GM06990 (cell line): ENCODE measurements at regions not wholly inside any gene's neighbourhood (a gene's known extent, or its start where the extent isn't known, plus 50 kb on each side); places are given as distances from the start of the nearest gene placed in this dataset.
A peak's percentile ranks its signal among the peaks of the same experiment; 100 is the strongest.

Experiments
- DNase-seq: peaks from one replicate; pipeline ENCODE4 v3.0.0-alpha.2; 2011; ENCODE audit not compliant: insufficient read length; ENCODE audit errors: extremely low read depth
- H3K27me3 ChIP-seq: replicated peaks from 2 replicates; pipeline ENCODE4 v1.6.0; 2011; ENCODE audit warnings: low read length; ENCODE audit not compliant: control insufficient read depth, insufficient read depth
- H3K36me3 ChIP-seq: 2 replicates; pipeline ENCODE4 v1.5.1; 2011; ENCODE audit warnings: low read length; ENCODE audit not compliant: control insufficient read depth, insufficient read depth
- H3K4me3 ChIP-seq: replicated peaks from 2 replicates; pipeline ENCODE4 v1.5.1; 2011; ENCODE audit warnings: low read depth, mild to moderate bottlenecking, control low read depth, low read length
- TF ChIP-seq, protein P1 (sequence below): IDR thresholded peaks from 2 replicates; pipeline ENCODE4 v1.5.1; 2011; ENCODE audit warnings: low read length, control low read depth, mild to moderate bottlenecking, inconsistent platforms; ENCODE audit not compliant: insufficient read depth, poor library complexity, severe bottlenecking

DNA sequence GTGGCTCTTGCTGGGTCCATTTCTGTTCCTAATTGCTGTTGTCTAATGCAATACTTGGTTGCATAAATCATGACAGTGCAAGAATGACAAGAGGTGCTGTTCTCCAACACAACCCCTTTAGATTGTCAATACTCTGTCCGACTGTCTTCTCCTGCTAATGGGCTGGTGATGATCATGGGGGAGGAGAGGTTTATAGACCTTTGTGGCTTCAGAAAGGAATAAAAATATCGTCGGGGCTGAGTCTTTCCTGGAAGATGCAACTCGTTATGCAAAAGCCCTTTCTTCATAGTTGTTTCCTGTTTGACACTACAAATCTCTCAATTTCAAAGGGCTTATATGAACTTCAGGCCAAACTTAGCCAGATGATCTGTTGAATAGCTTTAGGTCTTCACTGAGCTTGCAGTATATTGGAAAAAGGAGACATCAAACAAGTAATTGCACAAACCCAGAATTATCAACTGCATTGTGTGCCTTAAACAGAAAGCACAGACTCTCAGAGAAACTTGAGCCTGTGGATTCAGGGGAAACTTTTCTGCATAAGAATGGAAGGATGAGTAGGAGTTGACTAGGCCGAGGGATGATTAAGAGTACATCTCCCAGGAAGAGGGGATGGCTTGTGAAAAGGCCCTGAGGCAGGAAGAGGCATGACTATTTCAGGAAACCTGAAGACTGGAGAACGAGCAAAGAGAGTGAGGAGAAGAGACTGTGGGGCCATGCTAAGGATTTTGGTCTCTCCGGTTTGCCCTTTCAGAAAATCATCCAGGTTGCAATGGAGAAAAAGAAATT is 107.6 kb downstream of the TSEN15 start:
- TF ChIP-seq, protein P1, sequence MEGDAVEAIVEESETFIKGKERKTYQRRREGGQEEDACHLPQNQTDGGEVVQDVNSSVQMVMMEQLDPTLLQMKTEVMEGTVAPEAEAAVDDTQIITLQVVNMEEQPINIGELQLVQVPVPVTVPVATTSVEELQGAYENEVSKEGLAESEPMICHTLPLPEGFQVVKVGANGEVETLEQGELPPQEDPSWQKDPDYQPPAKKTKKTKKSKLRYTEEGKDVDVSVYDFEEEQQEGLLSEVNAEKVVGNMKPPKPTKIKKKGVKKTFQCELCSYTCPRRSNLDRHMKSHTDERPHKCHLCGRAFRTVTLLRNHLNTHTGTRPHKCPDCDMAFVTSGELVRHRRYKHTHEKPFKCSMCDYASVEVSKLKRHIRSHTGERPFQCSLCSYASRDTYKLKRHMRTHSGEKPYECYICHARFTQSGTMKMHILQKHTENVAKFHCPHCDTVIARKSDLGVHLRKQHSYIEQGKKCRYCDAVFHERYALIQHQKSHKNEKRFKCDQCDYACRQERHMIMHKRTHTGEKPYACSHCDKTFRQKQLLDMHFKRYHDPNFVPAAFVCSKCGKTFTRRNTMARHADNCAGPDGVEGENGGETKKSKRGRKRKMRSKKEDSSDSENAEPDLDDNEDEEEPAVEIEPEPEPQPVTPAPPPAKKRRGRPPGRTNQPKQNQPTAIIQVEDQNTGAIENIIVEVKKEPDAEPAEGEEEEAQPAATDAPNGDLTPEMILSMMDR = no peak
- Histone ChIP-seq H3K36me3 (no peaks in the 10 kb centered on the region), H3K27me3 (no peaks in the 10 kb centered on the region), H3K4me3 (no peak overlapping the region)
- DNase-seq = peak; percentile 51

DNA sequence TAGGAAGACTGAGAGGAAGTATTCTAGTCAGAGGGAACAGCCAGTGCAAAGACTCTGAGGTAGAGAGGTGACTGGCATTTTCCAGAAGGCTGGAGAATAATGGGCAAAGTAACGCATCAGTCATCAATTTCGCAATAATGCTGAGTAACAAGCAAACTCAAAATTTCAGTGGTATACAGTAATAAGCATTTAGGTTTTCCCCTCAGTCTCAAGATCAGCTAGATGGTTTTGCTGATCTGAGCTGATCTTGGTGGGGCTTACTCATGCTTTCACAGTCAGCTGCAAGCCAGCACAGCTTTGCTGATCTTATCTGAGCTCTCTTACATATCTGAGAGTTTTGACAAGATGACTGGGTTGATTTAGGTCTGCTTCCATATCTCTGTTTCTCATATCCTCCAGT is 108.7 kb downstream of the TSEN15 start:
- DNase-seq = peak; percentile 76
- H3K27me3 ChIP-seq = no peaks in the 10 kb centered on the region
- no peaks in the 10 kb centered on the region for H3K36me3 ChIP-seq
- H3K4me3 ChIP-seq = no peak overlapping the region
- TF ChIP-seq, protein P1 = no peak

DNA sequence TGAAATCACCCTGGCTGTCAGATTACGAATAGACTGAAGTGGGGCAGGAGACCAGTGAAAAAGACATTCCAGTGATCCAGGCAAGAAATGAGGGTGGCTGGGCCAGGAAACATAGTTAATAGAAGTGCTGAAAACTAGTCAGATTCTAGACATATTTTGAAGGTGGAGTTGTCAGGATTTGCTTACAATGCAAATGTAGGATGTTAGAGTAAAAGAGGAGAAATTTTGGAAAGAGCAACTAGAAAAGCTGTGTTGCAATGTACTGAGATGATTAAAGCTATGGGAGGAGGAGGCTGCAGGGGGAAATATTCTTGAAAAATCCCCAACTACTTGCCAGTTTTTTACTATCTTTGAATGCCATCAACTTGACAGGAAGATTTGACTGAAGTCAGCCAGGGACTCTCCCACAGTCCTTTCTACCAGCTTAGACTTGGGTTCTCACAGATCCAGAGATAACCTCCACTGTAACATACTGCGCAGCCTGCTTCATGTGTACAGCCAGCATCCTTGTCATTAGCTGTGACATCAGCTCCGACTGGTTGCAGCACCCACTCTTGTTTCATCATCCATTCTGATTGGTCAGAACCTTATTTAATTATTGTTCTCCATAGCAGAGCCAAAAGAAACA is 109.7 kb downstream of the TSEN15 start:
- DNase-seq = peak; percentile 26
- no peak overlapping the region for H3K4me3 ChIP-seq
- TF ChIP-seq, protein P1 = no peak
- no peaks in the 10 kb centered on the region for H3K27me3 ChIP-seq
- no peaks in the 10 kb centered on the region for H3K36me3 ChIP-seq

DNA sequence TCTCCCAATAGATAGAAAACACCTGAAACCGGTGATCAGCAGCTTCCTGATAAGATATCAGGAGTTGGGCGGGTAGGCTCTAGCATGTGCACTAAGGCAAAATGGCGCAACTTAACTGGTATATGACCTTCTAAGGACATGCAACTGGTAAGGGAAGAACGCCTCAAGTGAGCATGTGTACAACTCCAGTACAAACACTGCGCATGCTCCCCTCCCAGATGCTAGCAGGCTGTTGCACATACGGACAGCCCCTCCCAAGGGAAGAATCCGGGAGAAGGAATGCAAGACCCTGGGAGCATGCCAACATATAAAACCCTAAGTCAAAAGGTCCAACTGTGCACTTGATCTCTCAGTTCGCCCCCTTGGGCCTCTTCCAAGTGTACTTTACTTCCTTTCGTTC is 110.8 kb downstream of the TSEN15 start:
- TF ChIP-seq, protein P1 = no peak
- no peak for DNase-seq
- Histone ChIP-seq H3K4me3 (no peak overlapping the region), H3K36me3 (no peaks in the 10 kb centered on the region), H3K27me3 (no peaks in the 10 kb centered on the region)

DNA sequence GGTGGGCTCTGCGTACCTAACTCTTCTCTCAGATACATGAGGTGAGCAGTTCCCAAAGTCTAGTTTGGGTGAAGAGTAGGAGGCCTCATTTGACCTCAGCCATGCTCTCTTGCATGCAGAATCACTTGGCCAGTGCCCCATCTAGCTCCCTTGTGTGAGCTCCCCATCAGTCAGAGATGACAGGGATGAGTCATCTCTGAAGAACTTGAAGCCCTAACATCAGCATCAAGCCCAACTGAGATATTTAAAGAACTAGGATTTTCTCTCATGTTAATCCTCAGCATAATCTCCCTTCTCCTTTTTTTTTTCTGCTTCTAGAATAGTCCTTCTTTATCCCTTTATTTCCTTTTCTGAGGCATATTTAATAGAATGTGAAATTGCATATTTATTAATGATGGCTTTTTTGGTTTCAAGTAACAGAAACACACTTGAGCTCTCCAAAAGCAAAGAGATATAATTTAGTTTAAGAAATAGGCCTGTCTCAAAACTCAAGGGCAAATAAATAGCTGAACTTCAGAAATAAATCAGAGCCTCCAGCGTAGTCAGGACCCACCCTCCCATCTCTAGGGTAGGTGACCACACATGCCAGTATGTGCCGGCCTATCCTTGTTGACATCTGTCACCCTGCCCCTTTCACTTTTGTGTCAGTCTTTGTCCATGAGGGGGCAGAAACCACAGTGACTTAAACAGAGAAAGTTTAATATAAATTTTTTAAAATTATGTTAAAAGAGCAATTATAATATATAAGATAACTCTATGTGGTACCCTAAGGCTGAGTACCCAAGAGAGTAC is 112.3 kb downstream of the TSEN15 start:
- no peaks in the 10 kb centered on the region for H3K36me3 ChIP-seq
- no peaks in the 10 kb centered on the region for H3K27me3 ChIP-seq
- no peak overlapping the region for H3K4me3 ChIP-seq
- peak; percentile 40 for DNase-seq
- TF ChIP-seq, protein P1 = peak; percentile 9
